ENCODE measurements at regions not wholly inside any gene's neighbourhood (a gene's known extent, or its start where the extent isn't known, plus 50 kb on each side); places are given as distances from the start of the nearest gene placed in this dataset.

DNA sequence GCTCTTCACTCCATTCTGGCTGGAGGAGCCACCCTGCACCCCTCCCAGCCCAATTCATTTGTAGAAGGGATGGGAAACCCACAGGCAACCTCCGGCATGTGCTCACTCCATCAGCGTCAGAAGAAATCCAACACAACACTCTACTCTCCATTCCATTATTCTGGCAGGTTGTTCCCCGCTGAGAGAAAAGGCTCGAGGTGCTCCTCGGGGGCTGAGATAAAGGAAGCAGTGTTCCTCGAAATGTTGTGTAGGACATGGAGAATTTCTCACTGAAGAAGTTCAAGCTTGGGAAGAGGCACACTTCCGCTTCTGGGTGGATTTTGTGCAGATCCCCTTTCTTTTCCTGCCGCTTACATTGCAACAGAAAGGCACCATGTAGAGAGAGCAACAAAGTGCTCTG is 355.0 kb upstream of the CFAP20DC start:
- no peak for DNase-seq (ENCODE audit: low spot score in 2 of 2)
- no peak overlapping the region for H3K27ac ChIP-seq
- 49 to 68% methylated on average over 8 of the region's 8 CpGs for WGBS, 2 donors
- no peaks in the 10 kb centered on the region for H3K36me3 ChIP-seq
- H3K4me3 ChIP-seq = no peak overlapping the region
- TF ChIP-seq EP300 (IDR thresholded peaks at IDR 0.05) (no peak), POLR2A (IDR thresholded peaks at IDR 0.05) (no peak)
- TF ChIP-seq, protein P1, sequence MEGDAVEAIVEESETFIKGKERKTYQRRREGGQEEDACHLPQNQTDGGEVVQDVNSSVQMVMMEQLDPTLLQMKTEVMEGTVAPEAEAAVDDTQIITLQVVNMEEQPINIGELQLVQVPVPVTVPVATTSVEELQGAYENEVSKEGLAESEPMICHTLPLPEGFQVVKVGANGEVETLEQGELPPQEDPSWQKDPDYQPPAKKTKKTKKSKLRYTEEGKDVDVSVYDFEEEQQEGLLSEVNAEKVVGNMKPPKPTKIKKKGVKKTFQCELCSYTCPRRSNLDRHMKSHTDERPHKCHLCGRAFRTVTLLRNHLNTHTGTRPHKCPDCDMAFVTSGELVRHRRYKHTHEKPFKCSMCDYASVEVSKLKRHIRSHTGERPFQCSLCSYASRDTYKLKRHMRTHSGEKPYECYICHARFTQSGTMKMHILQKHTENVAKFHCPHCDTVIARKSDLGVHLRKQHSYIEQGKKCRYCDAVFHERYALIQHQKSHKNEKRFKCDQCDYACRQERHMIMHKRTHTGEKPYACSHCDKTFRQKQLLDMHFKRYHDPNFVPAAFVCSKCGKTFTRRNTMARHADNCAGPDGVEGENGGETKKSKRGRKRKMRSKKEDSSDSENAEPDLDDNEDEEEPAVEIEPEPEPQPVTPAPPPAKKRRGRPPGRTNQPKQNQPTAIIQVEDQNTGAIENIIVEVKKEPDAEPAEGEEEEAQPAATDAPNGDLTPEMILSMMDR (IDR thresholded peaks at IDR 0.05) = no peak
- H3K4me1 ChIP-seq = no peaks in the 10 kb centered on the region
- no peaks in the 10 kb centered on the region for H3K27me3 ChIP-seq
- no peaks in the 10 kb centered on the region for H3K9me3 ChIP-seq

DNA sequence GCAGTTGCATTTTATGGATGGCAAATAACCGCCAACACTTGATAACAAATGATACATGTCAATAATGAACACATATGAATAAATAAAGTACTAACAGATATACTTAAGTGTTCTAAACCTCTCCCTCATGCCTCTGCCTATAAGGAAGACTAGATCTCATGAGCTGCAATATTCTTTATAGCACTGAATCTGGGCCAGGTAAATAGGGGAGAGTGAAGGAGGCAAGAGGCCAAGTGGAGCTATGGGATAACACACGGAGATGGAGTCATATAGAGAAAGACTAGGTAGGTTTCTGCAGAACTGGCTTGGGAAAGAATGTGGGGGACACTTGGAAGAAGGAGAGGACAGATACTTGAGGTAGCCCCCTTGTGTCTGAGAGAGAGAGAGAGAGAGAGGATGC is 354.2 kb upstream of the CFAP20DC start:
- Histone ChIP-seq H3K4me3 (no peak overlapping the region), H3K4me1 (no peaks in the 10 kb centered on the region), H3K9me3 (no peaks in the 10 kb centered on the region), H3K27me3 (no peaks in the 10 kb centered on the region), H3K36me3 (no peaks in the 10 kb centered on the region), H3K27ac (no peak overlapping the region)
- DNase-seq (ENCODE audit: low spot score in 2 of 2) = no peak
- 81 to 90% methylated on average over 2 of the region's 2 CpGs for WGBS, 2 donors
- TF ChIP-seq POLR2A (IDR thresholded peaks at IDR 0.05) (no peak), EP300 (IDR thresholded peaks at IDR 0.05) (no peak)
- TF ChIP-seq, protein P1 (IDR thresholded peaks at IDR 0.05) = no peak

DNA sequence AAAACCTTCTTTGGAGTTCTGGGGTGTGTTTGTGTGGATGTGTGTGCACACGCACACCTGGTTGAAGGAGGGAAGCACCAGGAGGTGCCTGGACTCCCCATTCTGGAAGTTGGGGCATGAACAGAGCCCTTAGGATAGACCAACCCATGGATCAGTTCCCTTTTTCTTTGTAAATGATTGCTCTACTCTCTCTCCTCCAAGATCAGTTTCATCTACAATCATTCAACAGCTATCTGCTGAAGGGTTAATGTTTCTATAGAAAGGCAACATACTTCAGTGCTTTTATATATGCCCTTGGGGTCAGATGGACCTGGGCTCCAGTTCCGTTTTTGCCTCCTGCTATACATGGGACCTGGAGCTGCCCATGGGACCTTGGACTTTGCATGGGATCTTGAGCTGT is 352.1 kb upstream of the CFAP20DC start:
- no peak for DNase-seq (ENCODE audit: low spot score in 2 of 2)
- Histone ChIP-seq H3K27me3 (no peaks in the 10 kb centered on the region), H3K27ac (no peak overlapping the region), H3K36me3 (no peaks in the 10 kb centered on the region), H3K4me3 (no peak overlapping the region), H3K4me1 (no peaks in the 10 kb centered on the region), H3K9me3 (no peaks in the 10 kb centered on the region)
- TF ChIP-seq EP300 (IDR thresholded peaks at IDR 0.05) = no peak
- no peak for TF ChIP-seq POLR2A (IDR thresholded peaks at IDR 0.05)
- TF ChIP-seq, protein P1 (IDR thresholded peaks at IDR 0.05) = no peak
- 55 to 57% methylated on average over 2 of the region's 2 CpGs for WGBS, 2 donors

DNA sequence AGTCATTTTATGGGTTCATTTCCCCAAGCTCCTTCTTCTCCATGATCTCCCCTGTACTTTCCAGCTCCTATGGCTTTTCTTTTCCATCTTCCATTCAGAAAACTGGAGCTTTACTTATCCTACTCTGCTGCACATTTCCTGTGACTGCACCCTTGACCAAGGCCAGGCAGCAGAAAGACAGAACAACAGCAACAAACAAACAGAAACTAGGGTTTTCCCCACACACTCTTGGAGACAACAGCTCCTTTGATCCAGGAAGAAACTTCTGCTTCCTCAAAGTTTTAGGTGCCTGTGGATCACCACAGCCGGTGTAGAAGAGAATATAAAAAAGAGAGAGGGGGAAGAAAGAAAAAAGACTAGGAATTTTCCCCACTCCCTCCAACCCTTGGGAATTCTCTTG is 342.3 kb upstream of the CFAP20DC start:
- no peaks in the 10 kb centered on the region for H3K36me3 ChIP-seq
- TF ChIP-seq, protein P1 (IDR thresholded peaks at IDR 0.05) = no peak
- TF ChIP-seq POLR2A (IDR thresholded peaks at IDR 0.05) (no peak), EP300 (IDR thresholded peaks at IDR 0.05) (no peak)
- WGBS, 2 donors = 20 to 44% methylated on average over 1 of the region's 1 CpG
- no peak overlapping the region for H3K27ac ChIP-seq
- no peaks in the 10 kb centered on the region for H3K9me3 ChIP-seq
- no peak overlapping the region for H3K4me3 ChIP-seq
- no peak for DNase-seq (ENCODE audit: low spot score in 2 of 2)
- H3K4me1 ChIP-seq = no peaks in the 10 kb centered on the region
- no peaks in the 10 kb centered on the region for H3K27me3 ChIP-seq

DNA sequence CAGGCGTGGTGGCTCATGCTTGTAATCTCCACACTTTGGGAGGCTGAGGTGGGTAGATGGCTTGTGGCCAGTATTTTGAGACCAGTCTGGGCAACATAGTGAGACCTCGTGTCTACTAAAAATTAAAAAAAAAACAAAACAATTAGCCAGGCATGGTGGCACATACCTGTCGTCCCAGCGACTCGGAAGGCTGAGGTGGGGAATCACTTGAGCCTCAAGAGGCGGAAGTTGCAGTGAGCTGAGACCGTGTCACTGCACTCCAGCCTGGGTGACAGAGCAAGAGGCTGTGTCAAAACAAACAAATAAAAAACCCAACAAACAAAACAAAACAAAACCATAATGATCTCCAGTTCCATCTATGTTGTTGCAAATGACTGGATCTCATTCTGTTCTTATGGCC is 341.3 kb upstream of the CFAP20DC start:
- Histone ChIP-seq H3K4me1 (no peaks in the 10 kb centered on the region), H3K27me3 (no peaks in the 10 kb centered on the region), H3K36me3 (no peaks in the 10 kb centered on the region), H3K9me3 (no peaks in the 10 kb centered on the region), H3K4me3 (no peak overlapping the region), H3K27ac (no peak overlapping the region)
- no peak for DNase-seq (ENCODE audit: low spot score in 2 of 2)
- TF ChIP-seq EP300 (IDR thresholded peaks at IDR 0.05) = no peak
- TF ChIP-seq, protein P1 (IDR thresholded peaks at IDR 0.05) = no peak
- no peak for TF ChIP-seq POLR2A (IDR thresholded peaks at IDR 0.05)
- WGBS, 2 donors = 89 to 94% methylated on average over 7 of the region's 7 CpGs
